ENCODE measurements at regions not wholly inside any gene's neighbourhood (a gene's known extent, or its start where the extent isn't known, plus 50 kb on each side); places are given as distances from the start of the nearest gene placed in this dataset.
"Not testable (repeated sequence)": the region's sequence is repeated elsewhere in the genome, so short reads cannot be mapped to it uniquely, and the experiment has no call there.

GRCh38 chr12:58747533-58747932, 172.8 kb downstream of the LRIG3 start:
- H3K4me3 ChIP-seq (ENCODE audit: low read depth, low read length) = no peak overlapping the region
- Mint-ChIP-seq H3K27ac (ENCODE audit: unreplicated experiment) (no peak overlapping the region), H3K9me3 (ENCODE audit: unreplicated experiment) (peaks cover 9% of the 10 kb centered on the region), H3K36me3 (ENCODE audit: insufficient read depth, unreplicated experiment) (peaks cover 6% of the 10 kb centered on the region), H3K27me3 (ENCODE audit: insufficient read depth, unreplicated experiment) (no peaks in the 10 kb centered on the region), H3K4me3 (ENCODE audit: unreplicated experiment) (no peak overlapping the region), H3K4me1 (ENCODE audit: low read depth, unreplicated experiment) (peaks cover 7% of the 10 kb centered on the region)
- TF ChIP-seq CTCF (IDR thresholded peaks at IDR 0.05; ENCODE audit: insufficient read depth in 1 of 2, low read depth in 1 of 2, low read length in 1 of 2, severe bottlenecking in 1 of 2, unreplicated experiment in 1 of 2) = no peak
- H3K27me3 ChIP-seq (replicated peaks; ENCODE audit: control insufficient read depth, insufficient read depth, low read length) = no peaks in the 10 kb centered on the region
- ChIA-PET POLR2A (no interaction called here), CTCF (no interaction called here)
- H3K36me3 ChIP-seq (ENCODE audit: control insufficient read depth, insufficient read depth, low read length) = no peaks in the 10 kb centered on the region
- no peaks in the 10 kb centered on the region for H3K4me1 ChIP-seq
- no TSS peak for BruUV-seq (replicated peaks)
- DNase-seq = no peak
- H3K9me3 ChIP-seq = no peaks in the 10 kb centered on the region
- intact Hi-C loops (cut with micrococcal nuclease; ENCODE audit: unreplicated experiment) = no loop called here

GRCh38 chr12:58750484-58750883, 169.8 kb downstream of the LRIG3 start:
- no peaks in the 10 kb centered on the region for H3K4me1 ChIP-seq
- TF ChIP-seq CTCF (IDR thresholded peaks at IDR 0.05; ENCODE audit: insufficient read depth in 1 of 2, low read depth in 1 of 2, low read length in 1 of 2, severe bottlenecking in 1 of 2, unreplicated experiment in 1 of 2) = no peak
- H3K36me3 Mint-ChIP-seq (ENCODE audit: insufficient read depth, unreplicated experiment) = no peaks in the 10 kb centered on the region
- BruUV-seq (replicated peaks) = no TSS peak
- no peak for DNase-seq
- intact Hi-C loops (cut with micrococcal nuclease; ENCODE audit: unreplicated experiment) = no loop called here
- H3K4me3 Mint-ChIP-seq (ENCODE audit: unreplicated experiment) = no peak overlapping the region
- ChIA-PET CTCF (no interaction called here), POLR2A (no interaction called here)
- H3K36me3 ChIP-seq (ENCODE audit: control insufficient read depth, insufficient read depth, low read length) = no peaks in the 10 kb centered on the region
- no peaks in the 10 kb centered on the region for H3K27me3 Mint-ChIP-seq (ENCODE audit: insufficient read depth, unreplicated experiment)
- H3K9me3 ChIP-seq = no peaks in the 10 kb centered on the region
- H3K4me1 Mint-ChIP-seq (ENCODE audit: low read depth, unreplicated experiment) = peaks cover 7% of the 10 kb centered on the region
- no peak overlapping the region for H3K4me3 ChIP-seq (ENCODE audit: low read depth, low read length)
- H3K9me3 Mint-ChIP-seq (ENCODE audit: unreplicated experiment) = peaks cover 9% of the 10 kb centered on the region
- H3K27me3 ChIP-seq (replicated peaks; ENCODE audit: control insufficient read depth, insufficient read depth, low read length) = no peaks in the 10 kb centered on the region
- H3K27ac Mint-ChIP-seq (ENCODE audit: unreplicated experiment) = no peak overlapping the region

- ChIA-PET CTCF (no interaction called here), POLR2A (no interaction called here)
- H3K4me1 ChIP-seq = no peaks in the 10 kb centered on the region
- no peak overlapping the region for H3K4me3 ChIP-seq (ENCODE audit: low read depth, low read length)
- TF ChIP-seq CTCF (IDR thresholded peaks at IDR 0.05; ENCODE audit: insufficient read depth in 1 of 2, low read depth in 1 of 2, low read length in 1 of 2, severe bottlenecking in 1 of 2, unreplicated experiment in 1 of 2) = no peak
- Mint-ChIP-seq H3K36me3 (ENCODE audit: insufficient read depth, unreplicated experiment) (no peaks in the 10 kb centered on the region), H3K4me1 (ENCODE audit: low read depth, unreplicated experiment) (no peaks in the 10 kb centered on the region), H3K27me3 (ENCODE audit: insufficient read depth, unreplicated experiment) (no peaks in the 10 kb centered on the region), H3K27ac (ENCODE audit: unreplicated experiment) (no peak overlapping the region), H3K4me3 (ENCODE audit: unreplicated experiment) (no peak overlapping the region), H3K9me3 (ENCODE audit: unreplicated experiment) (peaks cover 9% of the 10 kb centered on the region)
- DNase-seq = no peak
- intact Hi-C loops (cut with micrococcal nuclease; ENCODE audit: unreplicated experiment) = no loop called here
- no TSS peak for BruUV-seq (replicated peaks)
- H3K27me3 ChIP-seq (replicated peaks; ENCODE audit: control insufficient read depth, insufficient read depth, low read length) = no peaks in the 10 kb centered on the region
- no peaks in the 10 kb centered on the region for H3K9me3 ChIP-seq
- H3K36me3 ChIP-seq (ENCODE audit: control insufficient read depth, insufficient read depth, low read length) = no peaks in the 10 kb centered on the region
Measured at GRCh38 chr12:58757422-58757821, 162.9 kb downstream of the LRIG3 start.

- not testable (repeated sequence) for BruUV-seq (replicated peaks); H3K36me3 Mint-ChIP-seq (ENCODE audit: insufficient read depth, unreplicated experiment)
Measured at GRCh38 chr12:58759745-58760144, 160.6 kb downstream of the LRIG3 start.

More at GRCh38 chr12:58759745-58760144, 160.6 kb downstream of the LRIG3 start:
- CTCF ChIA-PET; POLR2A ChIA-PET; intact Hi-C loops (cut with micrococcal nuclease; ENCODE audit: unreplicated experiment); H3K9me3 Mint-ChIP-seq (ENCODE audit: unreplicated experiment); DNase-seq; H3K9me3 ChIP-seq; H3K36me3 ChIP-seq (ENCODE audit: control insufficient read depth, insufficient read depth, low read length); H3K27ac Mint-ChIP-seq (ENCODE audit: unreplicated experiment); H3K4me1 Mint-ChIP-seq (ENCODE audit: low read depth, unreplicated experiment); H3K4me1 ChIP-seq; H3K4me3 Mint-ChIP-seq (ENCODE audit: unreplicated experiment); H3K27me3 ChIP-seq (replicated peaks; ENCODE audit: control insufficient read depth, insufficient read depth, low read length); H3K27me3 Mint-ChIP-seq (ENCODE audit: insufficient read depth, unreplicated experiment); H3K4me3 ChIP-seq (ENCODE audit: low read depth, low read length): not testable (repeated sequence)
